ENCODE measurements at regions not wholly inside any gene's neighbourhood (a gene's known extent, or its start where the extent isn't known, plus 50 kb on each side); places are given as distances from the start of the nearest gene placed in this dataset.

DNA sequence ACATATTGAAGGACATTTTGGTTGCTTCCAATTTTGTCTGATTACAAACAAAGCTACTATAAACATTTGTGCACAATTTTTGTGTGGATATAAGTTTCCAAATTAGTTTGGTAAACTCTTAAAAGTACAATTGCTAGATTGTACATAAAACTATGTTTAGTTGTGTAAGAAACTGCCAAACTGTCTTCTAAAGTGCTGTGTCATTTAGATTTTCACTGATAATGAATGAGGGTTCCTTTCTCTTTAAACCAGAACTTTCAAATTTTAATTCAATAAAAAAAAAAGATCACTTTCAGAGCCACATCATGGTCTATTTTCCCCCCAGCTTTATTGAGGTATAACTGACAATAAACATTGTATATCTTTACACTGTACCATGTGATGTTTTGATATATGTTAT is 74.0 kb upstream of the TRPC7 start:
- CTCF ChIA-PET = no interaction called here
- intact Hi-C loops (cut with DNase I, micrococcal nuclease) = no loop called here

GRCh38 chr5:136435946-136436543 is 70.7 kb upstream of the TRPC7 start:
- Mint-ChIP-seq H3K9me3 (ENCODE audit: low read depth) (peaks cover 9% of the 10 kb centered on the region), H3K27ac (no peak overlapping the region), H3K27me3 (no peaks in the 10 kb centered on the region), H3K36me3 (ENCODE audit: low read depth) (no peaks in the 10 kb centered on the region), H3K4me3 (no peak overlapping the region), H3K4me1 (no peaks in the 10 kb centered on the region)
- ChIA-PET POLR2A (no interaction called here), CTCF (interaction anchor here (0.7 kb wide), 1 partner anchor 24 kb away, joined by 3 read pairs; no protein-coding TSS in a partner anchor)
- DNase-seq (no peak), ATAC-seq (no peak)
- intact Hi-C loops (cut with DNase I, micrococcal nuclease) = no loop called here

More for the DNA sequence above, 74.0 kb upstream of the TRPC7 start:
- Mint-ChIP-seq H3K4me1 (no peaks in the 10 kb centered on the region), H3K27ac (no peak overlapping the region), H3K27me3 (no peaks in the 10 kb centered on the region), H3K36me3 (ENCODE audit: low read depth) (no peaks in the 10 kb centered on the region), H3K9me3 (ENCODE audit: low read depth) (peaks cover 11% of the 10 kb centered on the region), H3K4me3 (no peak overlapping the region)
- ATAC-seq (no peak), DNase-seq (no peak)
- POLR2A ChIA-PET = no interaction called here

DNA sequence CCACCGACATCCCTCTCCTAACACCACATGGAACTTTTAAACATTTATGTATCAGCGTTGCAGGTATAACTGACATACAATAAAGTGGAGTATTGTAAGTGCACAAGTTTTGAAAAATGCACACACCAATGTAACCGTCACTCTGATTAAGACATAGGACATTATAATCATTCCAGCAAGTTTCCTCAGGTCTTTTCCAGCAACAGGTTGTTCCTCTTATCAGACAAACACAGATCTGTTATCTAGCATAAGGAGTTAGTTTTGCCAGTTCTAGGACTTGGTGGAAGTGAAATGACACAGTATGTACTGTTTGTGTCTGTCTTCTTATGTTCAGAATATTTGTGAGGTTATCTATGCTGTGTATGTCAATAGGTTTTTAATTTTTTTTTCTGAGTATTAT is 69.5 kb upstream of the TRPC7 start:
- intact Hi-C loops (cut with DNase I, micrococcal nuclease) = no loop called here
- Mint-ChIP-seq H3K27ac (no peak overlapping the region), H3K4me3 (no peak overlapping the region), H3K27me3 (no peaks in the 10 kb centered on the region), H3K36me3 (ENCODE audit: low read depth) (no peaks in the 10 kb centered on the region), H3K4me1 (no peaks in the 10 kb centered on the region), H3K9me3 (ENCODE audit: low read depth) (peaks cover 9% of the 10 kb centered on the region)
- CTCF ChIA-PET = no interaction called here
- POLR2A ChIA-PET = no interaction called here
- DNase-seq = no peak
- ATAC-seq = no peak

DNA sequence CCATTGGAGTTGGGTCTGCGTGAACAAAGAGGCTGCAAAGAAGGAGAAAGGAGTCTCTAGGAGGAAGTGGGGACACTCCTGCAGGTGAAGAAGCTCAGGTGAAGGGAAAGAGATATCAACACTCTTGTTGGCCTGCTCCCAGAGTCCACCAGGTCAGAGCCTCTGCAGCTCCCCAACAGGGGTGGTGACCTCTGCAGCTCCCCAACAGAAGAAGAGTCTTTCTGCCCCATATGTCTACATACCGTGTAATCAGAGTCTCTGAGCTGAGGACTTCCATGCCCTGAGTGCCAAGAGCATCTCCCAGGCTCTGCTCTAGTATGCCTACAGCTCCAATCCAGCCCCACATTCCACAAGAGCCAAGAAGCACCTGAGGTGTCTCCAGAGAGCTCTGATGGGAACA is 67.4 kb upstream of the TRPC7 start:
- H3K27ac Mint-ChIP-seq = no peak overlapping the region
- ATAC-seq = no peak
- intact Hi-C loops (cut with DNase I, micrococcal nuclease) = no loop called here

DNA sequence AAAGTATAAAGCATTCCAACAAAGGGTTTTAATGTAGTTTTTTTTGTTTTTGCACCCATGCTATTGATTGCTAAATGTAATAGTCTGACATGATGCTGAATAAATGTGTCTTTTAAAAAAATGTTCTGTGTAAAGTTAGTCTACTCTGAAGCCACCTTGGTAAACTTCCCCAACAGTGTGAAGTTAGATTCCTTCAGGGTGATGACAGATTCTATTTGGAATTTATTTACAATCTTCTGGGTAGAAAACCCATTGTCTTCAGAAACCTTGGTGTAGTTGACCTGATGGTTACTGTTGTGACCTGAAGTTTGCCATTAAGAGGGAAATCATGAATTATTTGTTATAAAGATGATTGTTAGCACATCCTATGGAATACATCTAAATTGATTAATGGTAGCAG is 64.7 kb upstream of the TRPC7 start:
- DNase-seq (no peak), ATAC-seq (no peak)
- POLR2A ChIA-PET = no interaction called here
- H3K36me3 Mint-ChIP-seq (ENCODE audit: low read depth) = no peaks in the 10 kb centered on the region
- no peak overlapping the region for H3K4me3 Mint-ChIP-seq
- no peaks in the 10 kb centered on the region for H3K9me3 Mint-ChIP-seq (ENCODE audit: low read depth)
- no peaks in the 10 kb centered on the region for H3K27me3 Mint-ChIP-seq
- intact Hi-C loops (cut with DNase I, micrococcal nuclease) = no loop called here
- H3K27ac Mint-ChIP-seq = no peak overlapping the region
- CTCF ChIA-PET = no interaction called here
- no peaks in the 10 kb centered on the region for H3K4me1 Mint-ChIP-seq

More for the DNA sequence above, 67.4 kb upstream of the TRPC7 start:
- no peak for DNase-seq
- CTCF ChIA-PET = no interaction called here
- Mint-ChIP-seq H3K4me3 (no peak overlapping the region), H3K36me3 (ENCODE audit: low read depth) (no peaks in the 10 kb centered on the region), H3K4me1 (no peaks in the 10 kb centered on the region), H3K9me3 (ENCODE audit: low read depth) (no peaks in the 10 kb centered on the region), H3K27me3 (no peaks in the 10 kb centered on the region)
- POLR2A ChIA-PET = no interaction called here

DNA sequence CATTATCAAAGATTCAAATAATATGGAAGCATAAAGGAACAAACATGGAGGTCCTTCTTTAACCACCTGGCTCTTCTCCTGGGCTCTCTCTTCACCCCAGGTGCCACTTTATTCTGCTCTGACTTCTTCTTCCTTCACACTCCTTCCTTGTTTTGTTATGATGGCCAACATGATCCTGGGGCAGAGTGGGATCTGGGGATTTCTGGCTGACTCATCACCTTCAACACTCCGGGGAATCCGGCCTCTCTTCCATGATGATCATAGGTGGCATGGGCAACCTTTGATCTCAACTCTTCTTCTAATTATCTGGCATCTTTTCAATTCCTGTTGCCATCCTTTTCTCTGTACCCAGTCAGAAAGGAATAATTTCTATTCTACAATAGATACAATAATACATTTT is 62.1 kb upstream of the TRPC7 start:
- POLR2A ChIA-PET = no interaction called here
- Mint-ChIP-seq H3K27me3 (no peaks in the 10 kb centered on the region), H3K9me3 (ENCODE audit: low read depth) (no peaks in the 10 kb centered on the region), H3K27ac (no peak overlapping the region), H3K4me3 (no peak overlapping the region), H3K4me1 (no peaks in the 10 kb centered on the region), H3K36me3 (ENCODE audit: low read depth) (no peaks in the 10 kb centered on the region)
- CTCF ChIA-PET = interaction anchor here (0.6 kb wide), 1 partner anchor 336 kb away, joined by 3 read pairs; no protein-coding TSS in a partner anchor
- intact Hi-C loops (cut with DNase I, micrococcal nuclease) = loop anchor here in 1 of 2 experiments (10.0 kb wide), 1 partner anchor 543 kb away; no protein-coding TSS in a partner anchor
- DNase-seq (no peak), ATAC-seq (no peak)

DNA sequence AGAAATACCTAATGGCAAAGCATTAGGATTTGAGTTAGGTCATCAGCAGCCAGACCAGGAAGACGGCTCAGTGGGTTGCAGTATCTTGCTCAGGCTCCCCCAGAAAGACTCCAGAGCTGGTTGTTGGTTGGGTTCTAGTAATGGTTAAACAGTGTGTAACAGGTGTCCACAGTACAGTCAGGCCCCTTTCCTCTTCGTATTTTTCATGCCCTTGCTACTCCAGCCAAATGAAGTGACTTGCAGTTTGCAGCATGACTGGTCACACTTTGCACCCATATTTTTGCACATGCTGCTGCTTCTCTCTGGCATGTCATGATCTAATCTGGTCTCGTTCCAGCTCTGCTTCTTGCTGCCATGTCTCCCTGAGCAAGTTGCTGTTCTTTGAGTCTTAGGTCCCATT is 60.6 kb upstream of the TRPC7 start:
- ChIA-PET POLR2A (no interaction called here), CTCF (interaction anchor here (0.7 to 1.0 kb wide), 3 partner anchors 9 to 657 kb away, joined by 3 read pairs; no protein-coding TSS in a partner anchor)
- H3K4me3 Mint-ChIP-seq = no peak overlapping the region
- no peaks in the 10 kb centered on the region for H3K36me3 Mint-ChIP-seq (ENCODE audit: low read depth)
- H3K9me3 Mint-ChIP-seq (ENCODE audit: low read depth) = no peaks in the 10 kb centered on the region
- no peaks in the 10 kb centered on the region for H3K27me3 Mint-ChIP-seq
- no peak overlapping the region for H3K27ac Mint-ChIP-seq
- ATAC-seq (no peak), DNase-seq (no peak)
- no peaks in the 10 kb centered on the region for H3K4me1 Mint-ChIP-seq
- intact Hi-C loops (cut with DNase I, micrococcal nuclease) = loop anchor here in 1 of 2 experiments (2.0 to 10.0 kb wide), 2 partner anchors 177 to 541 kb away; no protein-coding TSS in a partner anchor

- intact Hi-C loops (cut with DNase I, micrococcal nuclease) = loop anchor here in 1 of 2 experiments (2.0 to 10.0 kb wide), 2 partner anchors 176 to 540 kb away; no protein-coding TSS in a partner anchor
- CTCF ChIA-PET = interaction anchor here (0.7 to 1.0 kb wide), 2 partner anchors 8 to 658 kb away, joined by 3 read pairs; no protein-coding TSS in a partner anchor
- no peak overlapping the region for H3K27ac Mint-ChIP-seq
- H3K9me3 Mint-ChIP-seq (ENCODE audit: low read depth) = no peaks in the 10 kb centered on the region
- POLR2A ChIA-PET = no interaction called here
- no peaks in the 10 kb centered on the region for H3K36me3 Mint-ChIP-seq (ENCODE audit: low read depth)
- peaks cover under 1% of the 10 kb centered on the region for H3K27me3 Mint-ChIP-seq
- no peak for ATAC-seq
- no peak overlapping the region for H3K4me3 Mint-ChIP-seq
- peak; percentile 79 for DNase-seq
- no peaks in the 10 kb centered on the region for H3K4me1 Mint-ChIP-seq
Measured at GRCh38 chr5:136424835-136425584, 59.7 kb upstream of the TRPC7 start.

GRCh38 chr5:136423944-136424606 is 58.7 kb upstream of the TRPC7 start:
- Mint-ChIP-seq H3K4me1 (no peaks in the 10 kb centered on the region), H3K36me3 (ENCODE audit: low read depth) (no peaks in the 10 kb centered on the region), H3K4me3 (no peak overlapping the region), H3K27ac (no peak overlapping the region), H3K9me3 (ENCODE audit: low read depth) (no peaks in the 10 kb centered on the region), H3K27me3 (peaks cover 2% of the 10 kb centered on the region)
- POLR2A ChIA-PET = no interaction called here
- ATAC-seq (no peak), DNase-seq (no peak)
- CTCF ChIA-PET = no interaction called here
- intact Hi-C loops (cut with DNase I, micrococcal nuclease) = loop anchor here in 1 of 2 experiments (2.0 to 10.0 kb wide), 2 partner anchors 175 to 539 kb away; no protein-coding TSS in a partner anchor

DNA sequence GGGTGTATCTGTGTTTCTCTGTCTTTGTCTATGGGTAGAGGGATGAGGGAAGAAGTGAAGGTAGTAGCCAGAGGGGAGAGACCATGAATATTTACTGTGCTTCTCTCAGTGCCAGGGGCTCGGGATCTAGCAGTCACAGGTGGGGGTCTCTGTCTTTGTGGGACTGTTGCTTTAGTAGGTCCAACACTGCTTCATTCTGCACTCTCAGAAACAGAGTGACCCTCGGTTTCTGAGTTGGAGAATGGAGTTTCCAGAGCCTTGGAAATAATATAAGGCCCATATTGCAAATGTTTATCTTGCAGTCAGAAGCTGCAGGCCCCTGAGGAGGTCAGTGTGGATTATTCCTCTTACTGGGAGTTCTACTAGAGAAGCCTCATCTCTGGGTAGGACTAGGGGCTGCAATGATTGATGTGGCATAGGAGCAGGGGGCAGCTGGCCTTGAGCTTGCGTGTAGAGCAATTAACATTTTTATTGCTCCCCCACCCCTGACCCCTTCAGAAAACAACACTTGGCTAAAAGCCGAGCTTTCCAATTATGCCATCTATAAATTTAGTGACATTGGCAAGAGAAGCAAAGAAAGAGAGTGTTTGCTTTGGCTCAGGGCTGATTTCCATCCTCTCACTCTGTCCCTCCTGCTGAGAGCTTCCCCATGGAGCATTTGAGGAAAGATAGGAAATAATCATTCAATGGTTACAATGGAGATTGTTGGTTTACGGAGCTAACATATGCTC is 55.0 kb upstream of the TRPC7 start:
- ChIA-PET CTCF (no interaction called here), POLR2A (no interaction called here)
- Mint-ChIP-seq H3K27ac (no peak overlapping the region), H3K4me1 (no peaks in the 10 kb centered on the region), H3K9me3 (ENCODE audit: low read depth) (no peaks in the 10 kb centered on the region), H3K27me3 (peaks cover 2% of the 10 kb centered on the region), H3K36me3 (ENCODE audit: low read depth) (no peaks in the 10 kb centered on the region), H3K4me3 (no peak overlapping the region)
- intact Hi-C loops (cut with DNase I, micrococcal nuclease) = loop anchor here in 1 of 2 experiments (10.0 kb wide), 1 partner anchor 536 kb away; no protein-coding TSS in a partner anchor
- DNase-seq = no peak
- ATAC-seq = no peak

DNA sequence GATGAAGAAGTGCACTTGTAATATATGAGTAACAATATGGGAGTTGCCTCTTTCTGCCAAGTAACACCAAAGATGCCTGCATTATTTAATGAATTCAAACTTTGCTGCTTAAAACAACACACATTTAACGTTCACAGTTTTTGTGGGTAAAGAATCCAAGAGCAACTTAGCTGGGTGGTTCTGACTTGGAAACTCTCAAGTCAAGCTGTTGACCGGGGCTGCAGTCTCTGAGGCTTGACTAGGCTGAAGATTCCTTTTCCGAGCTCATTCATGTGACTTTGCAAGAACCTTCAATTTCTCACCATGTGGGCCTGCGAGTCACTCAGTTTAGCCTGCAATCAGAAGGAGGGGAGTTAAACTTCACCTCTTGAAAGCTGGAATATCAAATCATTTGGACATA is 53.0 kb upstream of the TRPC7 start:
- ATAC-seq = no peak
- Mint-ChIP-seq H3K27ac (no peak overlapping the region), H3K27me3 (peaks cover 2% of the 10 kb centered on the region), H3K4me3 (no peak overlapping the region), H3K4me1 (no peaks in the 10 kb centered on the region), H3K36me3 (ENCODE audit: low read depth) (no peaks in the 10 kb centered on the region), H3K9me3 (ENCODE audit: low read depth) (no peaks in the 10 kb centered on the region)
- intact Hi-C loops (cut with DNase I, micrococcal nuclease) = no loop called here
- ChIA-PET CTCF (interaction anchor here (1.4 kb wide), 1 partner anchor 10 kb away, joined by 3 read pairs; no protein-coding TSS in a partner anchor), POLR2A (no interaction called here)
- DNase-seq = no peak
